Neural crest cell (in vitro differentiated cells): ENCODE measurements at regions not wholly inside any gene's neighbourhood (a gene's known extent, or its start where the extent isn't known, plus 50 kb on each side); places are given as distances from the start of the nearest gene placed in this dataset.

Source experiments
- DNase-seq: peaks from one replicate; pipeline ENCODE4 v3.0.0; 2021; ENCODE audit warnings: low read depth, mixed read lengths, low spot score
- H3K27ac Mint-ChIP-seq: one replicate; pipeline ENCODE4 v1.8.0; 2021; ENCODE audit warnings: mild to moderate bottlenecking, mixed read lengths; ENCODE audit not compliant: unreplicated experiment
- H3K27me3 Mint-ChIP-seq: 2 replicates; pipeline ENCODE4 v1.8.0; 2021; ENCODE audit warnings: low read depth, mild to moderate bottlenecking, mixed read lengths
- H3K36me3 Mint-ChIP-seq: 2 replicates; pipeline ENCODE4 v1.8.0; 2021; ENCODE audit warnings: low read depth, mild to moderate bottlenecking, mixed read lengths
- H3K4me1 Mint-ChIP-seq: 2 replicates; pipeline ENCODE4 v1.8.0; 2021; ENCODE audit warnings: mixed read lengths
- H3K4me3 Mint-ChIP-seq: one replicate; pipeline ENCODE4 v1.8.0; 2021; ENCODE audit warnings: mild to moderate bottlenecking, mixed read lengths
- H3K9me3 Mint-ChIP-seq: 2 replicates; pipeline ENCODE4 v1.8.0; 2021; ENCODE audit warnings: mixed read lengths
- CTCF ChIP-seq: fragments of 200-600 bp; sonication (generic); conservative IDR thresholded peaks from 2 replicates; pipeline ENCODE4 v1.5.0; 2021; ENCODE audit warnings: antibody characterized with exemption, mild to moderate bottlenecking

- peaks cover 4% of the 10 kb centered on the region for H3K9me3 Mint-ChIP-seq
- TF ChIP-seq CTCF = no peak
- H3K27me3 Mint-ChIP-seq = peaks cover 4% of the 10 kb centered on the region
- H3K4me3 Mint-ChIP-seq = no peak overlapping the region
- no peaks in the 10 kb centered on the region for H3K36me3 Mint-ChIP-seq
- H3K4me1 Mint-ChIP-seq = no peaks in the 10 kb centered on the region
- H3K27ac Mint-ChIP-seq = no peak overlapping the region
- DNase-seq = no peak
These were observed 381.3 kb upstream of the LARGE1 start for GRCh38 chr22:34301569-34301968.

- Mint-ChIP-seq H3K27ac (no peak overlapping the region), H3K4me3 (no peak overlapping the region), H3K36me3 (no peaks in the 10 kb centered on the region), H3K27me3 (no peaks in the 10 kb centered on the region), H3K4me1 (no peaks in the 10 kb centered on the region), H3K9me3 (peaks cover 8% of the 10 kb centered on the region)
- no peak for DNase-seq
- no peak for TF ChIP-seq CTCF
These were observed 383.4 kb upstream of the LARGE1 start for GRCh38 chr22:34303656-34304055.

GRCh38 chr22:34306361-34306760, 386.1 kb upstream of the LARGE1 start:
- no peaks in the 10 kb centered on the region for H3K4me1 Mint-ChIP-seq
- H3K4me3 Mint-ChIP-seq = no peak overlapping the region
- no peak overlapping the region for H3K27ac Mint-ChIP-seq
- peaks cover 8% of the 10 kb centered on the region for H3K9me3 Mint-ChIP-seq
- no peaks in the 10 kb centered on the region for H3K27me3 Mint-ChIP-seq
- no peak for DNase-seq
- H3K36me3 Mint-ChIP-seq = no peaks in the 10 kb centered on the region
- TF ChIP-seq CTCF = no peak

GRCh38 chr22:34308101-34308500, 387.8 kb upstream of the LARGE1 start:
- H3K27ac Mint-ChIP-seq = no peak overlapping the region
- peaks cover 8% of the 10 kb centered on the region for H3K9me3 Mint-ChIP-seq
- H3K36me3 Mint-ChIP-seq = no peaks in the 10 kb centered on the region
- H3K27me3 Mint-ChIP-seq = no peaks in the 10 kb centered on the region
- no peak for DNase-seq
- no peaks in the 10 kb centered on the region for H3K4me1 Mint-ChIP-seq
- no peak for TF ChIP-seq CTCF
- no peak overlapping the region for H3K4me3 Mint-ChIP-seq

GRCh38 chr22:34319346-34319745, 399.1 kb upstream of the LARGE1 start:
- DNase-seq = no peak
- Mint-ChIP-seq H3K4me1 (no peaks in the 10 kb centered on the region), H3K27me3 (peaks cover 13% of the 10 kb centered on the region), H3K36me3 (peaks cover 3% of the 10 kb centered on the region), H3K4me3 (no peak overlapping the region), H3K9me3 (peaks cover 7% of the 10 kb centered on the region), H3K27ac (no peak overlapping the region)
- no peak for TF ChIP-seq CTCF

GRCh38 chr22:34324763-34325162, 404.5 kb upstream of the LARGE1 start:
- DNase-seq = no peak
- Mint-ChIP-seq H3K4me1 (no peaks in the 10 kb centered on the region), H3K27ac (no peak overlapping the region), H3K4me3 (no peak overlapping the region), H3K27me3 (no peaks in the 10 kb centered on the region), H3K9me3 (peaks cover 4% of the 10 kb centered on the region), H3K36me3 (no peaks in the 10 kb centered on the region)
- TF ChIP-seq CTCF = no peak
